Breast epithelium (tissue), 3 donors: ENCODE measurements at regions not wholly inside any gene's neighbourhood (a gene's known extent, or its start where the extent isn't known, plus 50 kb on each side); places are given as distances from the start of the nearest gene placed in this dataset.
"Not testable (repeated sequence)": the region's sequence is repeated elsewhere in the genome, so short reads cannot be mapped to it uniquely, and the experiment has no call there.

Source experiments
- POLR2A ChIP-seq: fragments of 450-650 bp; IDR thresholded peaks from one replicate; pipeline ENCODE4 v1.6.1; 2016; ENCODE audit warnings: antibody characterized with exemption, mild to moderate bottlenecking, moderate library complexity
- TF ChIP-seq, protein P1 (sequence below), 3 donors: fragments of 450-650 bp; IDR thresholded peaks; one replicate each; pipeline ENCODE4 v1.5.1; 2016 to 2017; ENCODE audit warnings: antibody characterized with exemption in 3 of 3, mild to moderate bottlenecking in 3 of 3, moderate library complexity in 3 of 3

GRCh38 chr4:158963282-158963681, 139.6 kb upstream of the RAPGEF2 start:
- TF ChIP-seq, protein P1, sequence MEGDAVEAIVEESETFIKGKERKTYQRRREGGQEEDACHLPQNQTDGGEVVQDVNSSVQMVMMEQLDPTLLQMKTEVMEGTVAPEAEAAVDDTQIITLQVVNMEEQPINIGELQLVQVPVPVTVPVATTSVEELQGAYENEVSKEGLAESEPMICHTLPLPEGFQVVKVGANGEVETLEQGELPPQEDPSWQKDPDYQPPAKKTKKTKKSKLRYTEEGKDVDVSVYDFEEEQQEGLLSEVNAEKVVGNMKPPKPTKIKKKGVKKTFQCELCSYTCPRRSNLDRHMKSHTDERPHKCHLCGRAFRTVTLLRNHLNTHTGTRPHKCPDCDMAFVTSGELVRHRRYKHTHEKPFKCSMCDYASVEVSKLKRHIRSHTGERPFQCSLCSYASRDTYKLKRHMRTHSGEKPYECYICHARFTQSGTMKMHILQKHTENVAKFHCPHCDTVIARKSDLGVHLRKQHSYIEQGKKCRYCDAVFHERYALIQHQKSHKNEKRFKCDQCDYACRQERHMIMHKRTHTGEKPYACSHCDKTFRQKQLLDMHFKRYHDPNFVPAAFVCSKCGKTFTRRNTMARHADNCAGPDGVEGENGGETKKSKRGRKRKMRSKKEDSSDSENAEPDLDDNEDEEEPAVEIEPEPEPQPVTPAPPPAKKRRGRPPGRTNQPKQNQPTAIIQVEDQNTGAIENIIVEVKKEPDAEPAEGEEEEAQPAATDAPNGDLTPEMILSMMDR (IDR thresholded peaks at IDR 0.05), result not testable (repeated sequence)
- not testable (repeated sequence) for TF ChIP-seq POLR2A
